ENCODE measurements at regions not wholly inside any gene's neighbourhood (a gene's known extent, or its start where the extent isn't known, plus 50 kb on each side); places are given as distances from the start of the nearest gene placed in this dataset.

DNA sequence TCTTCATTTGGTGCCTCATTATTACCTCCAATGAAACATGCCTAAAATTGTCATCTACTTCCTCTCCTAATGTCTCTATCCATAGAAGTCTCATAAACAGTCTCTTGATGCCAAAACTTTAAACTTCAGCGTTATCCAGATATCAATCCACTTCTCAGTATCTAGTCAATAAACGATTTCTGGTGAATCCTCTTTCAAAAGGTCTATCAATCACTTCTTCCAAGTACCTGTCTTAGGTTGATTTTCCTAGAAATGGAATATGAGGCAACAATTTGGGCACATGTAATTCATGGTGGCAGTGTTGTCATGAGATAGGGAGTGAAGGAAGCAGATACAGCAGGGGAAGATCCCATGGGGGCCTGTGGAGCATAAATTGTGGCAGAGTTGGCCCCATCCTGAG, 348.5 kb upstream of the POU1F1 start:
- ChIA-PET CTCF (no interaction called here), POLR2A (no interaction called here)
- Mint-ChIP-seq H3K4me3 (no peak overlapping the region), H3K27ac (no peak overlapping the region), H3K9me3 (peaks cover 15% of the 10 kb centered on the region), H3K4me1 (peaks cover 9% of the 10 kb centered on the region), H3K27me3 (ENCODE audit: low read depth) (no peaks in the 10 kb centered on the region), H3K36me3 (peaks cover 8% of the 10 kb centered on the region)
- ATAC-seq (no peak), DNase-seq (ENCODE audit: low spot score) (no peak)
- TF ChIP-seq, protein P1, sequence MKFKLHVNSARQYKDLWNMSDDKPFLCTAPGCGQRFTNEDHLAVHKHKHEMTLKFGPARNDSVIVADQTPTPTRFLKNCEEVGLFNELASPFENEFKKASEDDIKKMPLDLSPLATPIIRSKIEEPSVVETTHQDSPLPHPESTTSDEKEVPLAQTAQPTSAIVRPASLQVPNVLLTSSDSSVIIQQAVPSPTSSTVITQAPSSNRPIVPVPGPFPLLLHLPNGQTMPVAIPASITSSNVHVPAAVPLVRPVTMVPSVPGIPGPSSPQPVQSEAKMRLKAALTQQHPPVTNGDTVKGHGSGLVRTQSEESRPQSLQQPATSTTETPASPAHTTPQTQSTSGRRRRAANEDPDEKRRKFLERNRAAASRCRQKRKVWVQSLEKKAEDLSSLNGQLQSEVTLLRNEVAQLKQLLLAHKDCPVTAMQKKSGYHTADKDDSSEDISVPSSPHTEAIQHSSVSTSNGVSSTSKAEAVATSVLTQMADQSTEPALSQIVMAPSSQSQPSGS (CRISPR knock-in tag; IDR thresholded peaks at IDR 0.05; ENCODE audit: borderline replicate concordance, low read depth): no peak
- no peak for TF ChIP-seq NFYB (CRISPR knock-in tag; conservative IDR thresholded peaks at IDR 0.05; ENCODE audit: low read depth)
- no peak for TF ChIP-seq ZNF512 (CRISPR knock-in tag; IDR thresholded peaks at IDR 0.05; ENCODE audit: borderline replicate concordance)
- TF ChIP-seq ETV6 (CRISPR knock-in tag; IDR thresholded peaks at IDR 0.05): no peak
- TF ChIP-seq CREB1 (CRISPR knock-in tag; IDR thresholded peaks at IDR 0.05): no peak
- no peak for TF ChIP-seq TEAD4 (CRISPR knock-in tag; IDR thresholded peaks at IDR 0.05)
- no peak for TF ChIP-seq ZBTB21 (CRISPR knock-in tag; IDR thresholded peaks at IDR 0.05; ENCODE audit: borderline replicate concordance)
- TF ChIP-seq SMAD4 (CRISPR knock-in tag; IDR thresholded peaks at IDR 0.05): no peak
- TF ChIP-seq, protein P2, sequence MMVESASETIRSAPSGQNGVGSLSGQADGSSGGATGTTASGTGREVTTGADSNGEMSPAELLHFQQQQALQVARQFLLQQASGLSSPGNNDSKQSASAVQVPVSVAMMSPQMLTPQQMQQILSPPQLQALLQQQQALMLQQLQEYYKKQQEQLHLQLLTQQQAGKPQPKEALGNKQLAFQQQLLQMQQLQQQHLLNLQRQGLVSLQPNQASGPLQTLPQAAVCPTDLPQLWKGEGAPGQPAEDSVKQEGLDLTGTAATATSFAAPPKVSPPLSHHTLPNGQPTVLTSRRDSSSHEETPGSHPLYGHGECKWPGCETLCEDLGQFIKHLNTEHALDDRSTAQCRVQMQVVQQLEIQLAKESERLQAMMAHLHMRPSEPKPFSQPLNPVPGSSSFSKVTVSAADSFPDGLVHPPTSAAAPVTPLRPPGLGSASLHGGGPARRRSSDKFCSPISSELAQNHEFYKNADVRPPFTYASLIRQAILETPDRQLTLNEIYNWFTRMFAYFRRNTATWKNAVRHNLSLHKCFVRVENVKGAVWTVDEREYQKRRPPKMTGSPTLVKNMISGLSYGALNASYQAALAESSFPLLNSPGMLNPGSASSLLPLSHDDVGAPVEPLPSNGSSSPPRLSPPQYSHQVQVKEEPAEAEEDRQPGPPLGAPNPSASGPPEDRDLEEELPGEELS (CRISPR knock-in tag; IDR thresholded peaks at IDR 0.05): no peak
- TF ChIP-seq ESRRA (CRISPR knock-in tag; IDR thresholded peaks at IDR 0.05; ENCODE audit: borderline replicate concordance): no peak
- TF ChIP-seq CTCF (IDR thresholded peaks at IDR 0.05): no peak
- TF ChIP-seq FOXK1 (CRISPR knock-in tag; IDR thresholded peaks at IDR 0.05): no peak
- no peak for TF ChIP-seq FOXJ3 (CRISPR knock-in tag; IDR thresholded peaks at IDR 0.05; ENCODE audit: borderline replicate concordance)
- TF ChIP-seq NFATC4 (CRISPR knock-in tag; IDR thresholded peaks at IDR 0.05): no peak
- TF ChIP-seq CREM (CRISPR knock-in tag; IDR thresholded peaks at IDR 0.05): no peak

DNA sequence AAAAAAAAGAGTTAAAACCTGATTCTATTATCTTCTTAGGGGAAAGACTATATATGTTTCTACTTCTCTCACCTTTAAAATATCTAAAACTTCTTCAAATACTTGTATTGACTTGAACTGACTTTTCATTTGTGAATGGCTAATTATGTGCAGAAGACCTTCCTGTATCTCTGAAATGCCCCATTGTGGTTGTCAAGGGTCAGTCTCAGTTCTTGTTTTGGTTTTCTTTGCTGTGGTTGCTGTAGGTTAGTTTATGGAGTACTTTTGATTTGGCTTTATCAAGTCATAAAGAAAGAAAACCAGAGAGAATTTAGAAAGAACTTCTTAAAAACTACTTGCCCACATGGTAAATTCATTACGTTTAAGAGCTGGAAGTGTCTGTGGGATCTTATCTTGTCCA, 345.3 kb upstream of the POU1F1 start:
- ATAC-seq: no peak
- H3K4me3 Mint-ChIP-seq: no peak overlapping the region
- ChIA-PET POLR2A (no interaction called here), CTCF (no interaction called here)
- H3K4me1 Mint-ChIP-seq: no peaks in the 10 kb centered on the region
- peaks cover 12% of the 10 kb centered on the region for H3K9me3 Mint-ChIP-seq
- peaks cover 6% of the 10 kb centered on the region for H3K36me3 Mint-ChIP-seq
- no peak overlapping the region for H3K27ac Mint-ChIP-seq
- DNase-seq (ENCODE audit: low spot score): no peak
- no peaks in the 10 kb centered on the region for H3K27me3 Mint-ChIP-seq (ENCODE audit: low read depth)
- TF ChIP-seq CREM (CRISPR knock-in tag; IDR thresholded peaks at IDR 0.05) (no peak), RELA (CRISPR knock-in tag; IDR thresholded peaks at IDR 0.05; ENCODE audit: borderline replicate concordance) (no peak), ELF4 (CRISPR knock-in tag; IDR thresholded peaks at IDR 0.05; ENCODE audit: low read depth) (no peak), CBFB (CRISPR knock-in tag; IDR thresholded peaks at IDR 0.05; ENCODE audit: low read depth) (no peak), ZNF423 (CRISPR knock-in tag; IDR thresholded peaks at IDR 0.05) (no peak), PRDM15 (CRISPR knock-in tag; IDR thresholded peaks at IDR 0.05) (no peak)
- TF ChIP-seq, protein P3, sequence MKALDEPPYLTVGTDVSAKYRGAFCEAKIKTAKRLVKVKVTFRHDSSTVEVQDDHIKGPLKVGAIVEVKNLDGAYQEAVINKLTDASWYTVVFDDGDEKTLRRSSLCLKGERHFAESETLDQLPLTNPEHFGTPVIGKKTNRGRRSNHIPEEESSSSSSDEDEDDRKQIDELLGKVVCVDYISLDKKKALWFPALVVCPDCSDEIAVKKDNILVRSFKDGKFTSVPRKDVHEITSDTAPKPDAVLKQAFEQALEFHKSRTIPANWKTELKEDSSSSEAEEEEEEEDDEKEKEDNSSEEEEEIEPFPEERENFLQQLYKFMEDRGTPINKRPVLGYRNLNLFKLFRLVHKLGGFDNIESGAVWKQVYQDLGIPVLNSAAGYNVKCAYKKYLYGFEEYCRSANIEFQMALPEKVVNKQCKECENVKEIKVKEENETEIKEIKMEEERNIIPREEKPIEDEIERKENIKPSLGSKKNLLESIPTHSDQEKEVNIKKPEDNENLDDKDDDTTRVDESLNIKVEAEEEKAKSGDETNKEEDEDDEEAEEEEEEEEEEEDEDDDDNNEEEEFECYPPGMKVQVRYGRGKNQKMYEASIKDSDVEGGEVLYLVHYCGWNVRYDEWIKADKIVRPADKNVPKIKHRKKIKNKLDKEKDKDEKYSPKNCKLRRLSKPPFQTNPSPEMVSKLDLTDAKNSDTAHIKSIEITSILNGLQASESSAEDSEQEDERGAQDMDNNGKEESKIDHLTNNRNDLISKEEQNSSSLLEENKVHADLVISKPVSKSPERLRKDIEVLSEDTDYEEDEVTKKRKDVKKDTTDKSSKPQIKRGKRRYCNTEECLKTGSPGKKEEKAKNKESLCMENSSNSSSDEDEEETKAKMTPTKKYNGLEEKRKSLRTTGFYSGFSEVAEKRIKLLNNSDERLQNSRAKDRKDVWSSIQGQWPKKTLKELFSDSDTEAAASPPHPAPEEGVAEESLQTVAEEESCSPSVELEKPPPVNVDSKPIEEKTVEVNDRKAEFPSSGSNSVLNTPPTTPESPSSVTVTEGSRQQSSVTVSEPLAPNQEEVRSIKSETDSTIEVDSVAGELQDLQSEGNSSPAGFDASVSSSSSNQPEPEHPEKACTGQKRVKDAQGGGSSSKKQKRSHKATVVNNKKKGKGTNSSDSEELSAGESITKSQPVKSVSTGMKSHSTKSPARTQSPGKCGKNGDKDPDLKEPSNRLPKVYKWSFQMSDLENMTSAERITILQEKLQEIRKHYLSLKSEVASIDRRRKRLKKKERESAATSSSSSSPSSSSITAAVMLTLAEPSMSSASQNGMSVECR (CRISPR knock-in tag; IDR thresholded peaks at IDR 0.05; ENCODE audit: borderline replicate concordance): no peak
